Tibial nerve (tissue), 3 donors: ENCODE measurements at regions not wholly inside any gene's neighbourhood (a gene's known extent, or its start where the extent isn't known, plus 50 kb on each side); places are given as distances from the start of the nearest gene placed in this dataset.

Experiments
- CTCF ChIP-seq, 5 experiments: fragments of 200-600 bp in 3 of 5; fragments of 450-650 bp in 2 of 5; sonication (generic) in 3 of 5; IDR thresholded peaks; one replicate each; pipeline ENCODE4 v1.5.1; 2016 to 2019; ENCODE audit warnings: antibody characterized with exemption in 5 of 5, mild to moderate bottlenecking in 3 of 5, moderate library complexity in 2 of 5
- POLR2A ChIP-seq, 2 donors: fragments of 450-650 bp; IDR thresholded peaks; one replicate each; pipeline ENCODE4 v1.6.1; 2017; ENCODE audit warnings: antibody characterized with exemption in 2 of 2, mild to moderate bottlenecking in 2 of 2, moderate library complexity in 2 of 2

GRCh38 chr5:165576678-165577275, 2071.4 kb downstream of the MAT2B start:
- no peak for TF ChIP-seq POLR2A (IDR thresholded peaks at IDR 0.05)
- TF ChIP-seq CTCF (IDR thresholded peaks at IDR 0.05), result no peak
